ELF-1 (cell line): ENCODE measurements at regions not wholly inside any gene's neighbourhood (a gene's known extent, or its start where the extent isn't known, plus 50 kb on each side); places are given as distances from the start of the nearest gene placed in this dataset.

Experiments used
- DNase-seq: peaks from one replicate; pipeline ENCODE4 v3.0.0-alpha.2; 2016; ENCODE audit warnings: low read depth, low spot score

GRCh38 chr15:96524676-96525417, 194.3 kb downstream of the NR2F2 start:
- DNase-seq, result no peak

GRCh38 chr15:96535148-96535547, 204.6 kb downstream of the NR2F2 start:
- DNase-seq, result no peak

GRCh38 chr15:96538491-96538890, 208.0 kb downstream of the NR2F2 start:
- DNase-seq, result no peak

GRCh38 chr15:96540283-96540682, 209.8 kb downstream of the NR2F2 start:
- no peak for DNase-seq

- DNase-seq, result no peak
These were observed 211.8 kb downstream of the NR2F2 start for GRCh38 chr15:96542130-96542770.

- DNase-seq, result no peak
These were observed 213.8 kb downstream of the NR2F2 start for GRCh38 chr15:96544162-96544756.

- no peak for DNase-seq
These were observed 218.6 kb downstream of the NR2F2 start for GRCh38 chr15:96549136-96549535.

GRCh38 chr15:96551196-96551595, 220.7 kb downstream of the NR2F2 start:
- DNase-seq, result no peak

- DNase-seq, result no peak
These were observed 221.2 kb downstream of the NR2F2 start for GRCh38 chr15:96551722-96552121.

- DNase-seq, result no peak
These were observed 222.5 kb downstream of the NR2F2 start for GRCh38 chr15:96553006-96553405.

- no peak for DNase-seq
These were observed 223.0 kb downstream of the NR2F2 start for GRCh38 chr15:96553451-96553850.

- DNase-seq, result no peak
These were observed 223.4 kb downstream of the NR2F2 start for GRCh38 chr15:96553931-96554330.

GRCh38 chr15:96554541-96554940, 224.0 kb downstream of the NR2F2 start:
- DNase-seq, result no peak

GRCh38 chr15:96559087-96559486, 228.6 kb downstream of the NR2F2 start:
- DNase-seq, result no peak

GRCh38 chr15:96559631-96560030, 229.1 kb downstream of the NR2F2 start:
- no peak for DNase-seq

GRCh38 chr15:96560246-96560895, 229.9 kb downstream of the NR2F2 start:
- no peak for DNase-seq

- no peak for DNase-seq
These were observed 231.1 kb downstream of the NR2F2 start for GRCh38 chr15:96561593-96561992.

GRCh38 chr15:96564546-96564945, 234.0 kb downstream of the NR2F2 start:
- no peak for DNase-seq

GRCh38 chr15:96565266-96565665, 234.8 kb downstream of the NR2F2 start:
- DNase-seq, result no peak

GRCh38 chr15:96574782-96575181, 244.3 kb downstream of the NR2F2 start:
- no peak for DNase-seq

GRCh38 chr15:96576596-96576995, 246.1 kb downstream of the NR2F2 start:
- DNase-seq, result no peak

GRCh38 chr15:96578393-96578792, 247.9 kb downstream of the NR2F2 start:
- DNase-seq, result no peak
